HEK293T (cell line): ENCODE measurements at regions not wholly inside any gene's neighbourhood (a gene's known extent, or its start where the extent isn't known, plus 50 kb on each side); places are given as distances from the start of the nearest gene placed in this dataset.

Experiments
- ARNT ChIP-seq: fragments of 450-650 bp; IDR thresholded peaks from 2 replicates; pipeline ENCODE4 v1.6.1; 2017; ENCODE audit warnings: mild to moderate bottlenecking
- BHLHE40 ChIP-seq: fragments of 450-650 bp; IDR thresholded peaks from 2 replicates; pipeline ENCODE4 v1.6.1; 2016; ENCODE audit warnings: mild to moderate bottlenecking, moderate library complexity, borderline replicate concordance
- CTBP1 ChIP-seq: fragments of 450-650 bp; IDR thresholded peaks from 2 replicates; pipeline ENCODE4 v1.6.1; 2016; ENCODE audit warnings: borderline replicate concordance
- FOXA1 ChIP-seq: fragments of 450-650 bp; IDR thresholded peaks from 2 replicates; pipeline ENCODE4 v1.6.1; 2016; ENCODE audit warnings: mild to moderate bottlenecking
- FOXM1 ChIP-seq: fragments of 450-650 bp; IDR thresholded peaks from 2 replicates; pipeline ENCODE4 v1.6.1; 2017; ENCODE audit warnings: mild to moderate bottlenecking, borderline replicate concordance
- HDGF ChIP-seq: fragments of 450-650 bp; IDR thresholded peaks from 2 replicates; pipeline ENCODE4 v1.6.1; 2017; ENCODE audit warnings: antibody characterized with exemption, borderline replicate concordance
- L3MBTL2 ChIP-seq: fragments of 450-650 bp; conservative IDR thresholded peaks from 2 replicates; pipeline ENCODE4 v1.6.1; 2016; ENCODE audit warnings: mild to moderate bottlenecking
- NFRKB ChIP-seq: fragments of 450-650 bp; IDR thresholded peaks from 2 replicates; pipeline ENCODE4 v1.6.1; 2016; ENCODE audit warnings: mild to moderate bottlenecking, moderate library complexity
- SP1 ChIP-seq: fragments of 450-650 bp; IDR thresholded peaks from 2 replicates; pipeline ENCODE4 v1.6.1; 2017
- SUZ12 ChIP-seq: fragments of 450-650 bp; IDR thresholded peaks from 2 replicates; pipeline ENCODE4 v1.6.1; 2016; ENCODE audit warnings: mild to moderate bottlenecking
- TARDBP ChIP-seq: fragments of 450-650 bp; IDR thresholded peaks from 2 replicates; pipeline ENCODE4 v1.6.1; 2016
- ZNF384 ChIP-seq: fragments of 450-650 bp; IDR thresholded peaks from 2 replicates; pipeline ENCODE4 v1.6.1; 2016
- TF ChIP-seq, protein P1 (sequence below): fragments of 450-650 bp; IDR thresholded peaks from 2 replicates; pipeline ENCODE4 v1.6.1; 2016

GRCh38 chr5:158422653-158423515 lies 563.9 kb upstream of the CLINT1 start:
- TF ChIP-seq, protein P1, sequence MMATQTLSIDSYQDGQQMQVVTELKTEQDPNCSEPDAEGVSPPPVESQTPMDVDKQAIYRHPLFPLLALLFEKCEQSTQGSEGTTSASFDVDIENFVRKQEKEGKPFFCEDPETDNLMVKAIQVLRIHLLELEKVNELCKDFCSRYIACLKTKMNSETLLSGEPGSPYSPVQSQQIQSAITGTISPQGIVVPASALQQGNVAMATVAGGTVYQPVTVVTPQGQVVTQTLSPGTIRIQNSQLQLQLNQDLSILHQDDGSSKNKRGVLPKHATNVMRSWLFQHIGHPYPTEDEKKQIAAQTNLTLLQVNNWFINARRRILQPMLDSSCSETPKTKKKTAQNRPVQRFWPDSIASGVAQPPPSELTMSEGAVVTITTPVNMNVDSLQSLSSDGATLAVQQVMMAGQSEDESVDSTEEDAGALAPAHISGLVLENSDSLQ = no peak
- TF ChIP-seq TARDBP (no peak), ZNF384 (no peak), FOXA1 (no peak), FOXM1 (no peak), SP1 (no peak), NFRKB (no peak), ARNT (no peak), SUZ12 (no peak), BHLHE40 (no peak), HDGF (no peak), CTBP1 (no peak), L3MBTL2 (no peak)
